ENCODE measurements at regions not wholly inside any gene's neighbourhood (a gene's known extent, or its start where the extent isn't known, plus 50 kb on each side); places are given as distances from the start of the nearest gene placed in this dataset.

DNA sequence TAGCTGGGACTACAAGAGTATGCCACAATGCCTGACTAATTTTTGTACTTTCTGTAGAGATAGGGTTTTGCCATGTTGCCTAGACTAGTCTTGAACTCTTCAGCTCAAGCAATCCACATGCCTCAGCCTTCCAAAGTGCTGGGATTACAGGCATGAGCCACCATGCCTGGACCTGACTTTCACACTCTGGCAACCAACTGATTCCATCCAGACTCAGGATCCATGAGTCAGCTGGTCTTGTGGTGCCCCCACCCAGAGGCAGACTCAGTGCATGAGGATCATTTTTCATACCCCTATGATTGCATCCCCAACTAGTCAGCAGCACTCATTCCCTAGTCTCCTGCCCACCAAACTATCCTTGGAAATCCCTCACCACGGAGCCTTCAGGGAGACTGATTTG is 375.9 kb downstream of the ANXA1 start:
- no peaks in the 10 kb centered on the region for H3K36me3 ChIP-seq
- H3K27me3 ChIP-seq, result no peaks in the 10 kb centered on the region
- H3K9me3 ChIP-seq, result no peaks in the 10 kb centered on the region
- intact Hi-C loops (cut with DNase I), result no loop called here
- WGBS (ENCODE audit: insufficient coverage, low coverage, low lambda C conversion rate, missing lambda C conversion rate), result 75% methylated on average over 1 of the region's 1 CpG
- DNase-seq (no peak), ATAC-seq (no peak)
- no peak overlapping the region for H3K27ac ChIP-seq
- no peaks in the 10 kb centered on the region for H3K4me1 ChIP-seq
- no peak overlapping the region for H3K4me3 ChIP-seq
- no peak for TF ChIP-seq POLR2A (IDR thresholded peaks at IDR 0.05)
- TF ChIP-seq, protein P1, sequence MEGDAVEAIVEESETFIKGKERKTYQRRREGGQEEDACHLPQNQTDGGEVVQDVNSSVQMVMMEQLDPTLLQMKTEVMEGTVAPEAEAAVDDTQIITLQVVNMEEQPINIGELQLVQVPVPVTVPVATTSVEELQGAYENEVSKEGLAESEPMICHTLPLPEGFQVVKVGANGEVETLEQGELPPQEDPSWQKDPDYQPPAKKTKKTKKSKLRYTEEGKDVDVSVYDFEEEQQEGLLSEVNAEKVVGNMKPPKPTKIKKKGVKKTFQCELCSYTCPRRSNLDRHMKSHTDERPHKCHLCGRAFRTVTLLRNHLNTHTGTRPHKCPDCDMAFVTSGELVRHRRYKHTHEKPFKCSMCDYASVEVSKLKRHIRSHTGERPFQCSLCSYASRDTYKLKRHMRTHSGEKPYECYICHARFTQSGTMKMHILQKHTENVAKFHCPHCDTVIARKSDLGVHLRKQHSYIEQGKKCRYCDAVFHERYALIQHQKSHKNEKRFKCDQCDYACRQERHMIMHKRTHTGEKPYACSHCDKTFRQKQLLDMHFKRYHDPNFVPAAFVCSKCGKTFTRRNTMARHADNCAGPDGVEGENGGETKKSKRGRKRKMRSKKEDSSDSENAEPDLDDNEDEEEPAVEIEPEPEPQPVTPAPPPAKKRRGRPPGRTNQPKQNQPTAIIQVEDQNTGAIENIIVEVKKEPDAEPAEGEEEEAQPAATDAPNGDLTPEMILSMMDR (IDR thresholded peaks at IDR 0.05), result no peak

DNA sequence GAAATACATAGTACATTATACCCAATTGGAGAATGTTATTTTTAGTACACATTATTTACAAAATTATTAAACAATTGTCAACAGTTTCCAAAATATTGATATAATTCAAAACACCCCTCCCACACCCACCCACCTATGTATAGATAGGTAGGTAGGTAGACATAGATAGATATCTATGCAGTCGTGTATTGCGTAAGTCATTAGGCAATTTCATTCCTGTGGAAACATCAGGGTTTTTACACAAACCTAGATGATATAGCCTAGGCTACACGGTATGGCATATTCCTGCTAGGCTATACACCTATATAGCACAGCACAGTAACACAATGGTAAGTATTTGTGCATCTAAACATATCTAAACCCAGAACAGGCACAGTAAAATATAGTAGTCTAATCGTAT is 377.3 kb downstream of the ANXA1 start:
- H3K27ac ChIP-seq, result no peak overlapping the region
- no peak for ATAC-seq
- DNase-seq, result no peak
- TF ChIP-seq, protein P1 (IDR thresholded peaks at IDR 0.05), result no peak
- no peaks in the 10 kb centered on the region for H3K4me1 ChIP-seq
- no peaks in the 10 kb centered on the region for H3K27me3 ChIP-seq
- H3K4me3 ChIP-seq, result no peak overlapping the region
- no peaks in the 10 kb centered on the region for H3K9me3 ChIP-seq
- WGBS (ENCODE audit: insufficient coverage, low coverage, low lambda C conversion rate, missing lambda C conversion rate), result 70% methylated on average over 4 of the region's 4 CpGs
- H3K36me3 ChIP-seq, result no peaks in the 10 kb centered on the region
- intact Hi-C loops (cut with DNase I), result no loop called here

DNA sequence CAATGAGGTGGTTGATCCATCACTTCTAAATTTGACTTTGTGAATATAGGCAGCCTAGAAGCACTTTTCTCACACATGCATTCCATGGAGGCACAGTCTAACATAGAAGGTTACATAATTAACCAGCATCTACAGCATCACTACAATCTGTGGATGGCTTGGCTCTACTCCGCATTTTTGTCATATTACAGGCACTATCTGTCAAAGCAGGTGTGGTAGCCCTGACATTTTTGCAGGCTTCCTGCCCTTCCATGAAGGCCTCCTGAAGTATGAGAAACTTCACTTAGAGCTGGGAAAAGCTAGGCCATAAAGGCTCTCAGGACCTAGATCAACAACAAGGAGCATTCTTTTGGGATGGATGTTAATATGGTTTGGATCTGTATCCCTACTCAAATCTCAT is 378.0 kb downstream of the ANXA1 start:
- Histone ChIP-seq H3K27me3 (no peaks in the 10 kb centered on the region), H3K4me1 (no peaks in the 10 kb centered on the region), H3K27ac (no peak overlapping the region), H3K4me3 (no peak overlapping the region), H3K9me3 (no peaks in the 10 kb centered on the region), H3K36me3 (no peaks in the 10 kb centered on the region)
- intact Hi-C loops (cut with DNase I), result no loop called here
- WGBS (ENCODE audit: insufficient coverage, low coverage, low lambda C conversion rate, missing lambda C conversion rate), result no CpG with 5 or more reads among the region's 1 CpG
- DNase-seq (no peak), ATAC-seq (no peak)
- TF ChIP-seq POLR2A (IDR thresholded peaks at IDR 0.05), result no peak
- TF ChIP-seq, protein P1 (IDR thresholded peaks at IDR 0.05), result no peak

DNA sequence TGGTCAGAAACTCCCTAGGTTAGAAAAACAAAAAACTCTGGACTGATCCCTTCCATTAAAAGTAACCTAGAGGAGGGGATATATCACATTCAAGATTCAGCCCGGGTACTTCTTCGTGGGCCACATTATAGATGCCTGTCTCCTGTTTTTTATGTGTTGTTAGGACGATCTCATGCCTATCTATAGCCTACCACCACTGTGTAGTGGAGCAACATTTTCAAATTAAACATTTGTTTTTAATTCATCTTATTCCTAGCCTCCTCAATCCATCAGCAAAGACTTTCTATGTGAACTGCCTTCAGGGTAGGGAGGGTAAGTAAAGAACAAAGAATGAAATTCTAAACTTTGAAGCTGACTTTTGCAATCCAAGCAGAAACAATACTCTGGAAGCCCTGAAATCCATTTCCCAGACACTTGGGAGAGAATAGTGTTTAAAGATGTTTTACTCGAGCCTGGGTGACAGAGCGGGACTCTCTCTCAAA is 379.4 kb downstream of the ANXA1 start:
- WGBS (ENCODE audit: insufficient coverage, low coverage, low lambda C conversion rate, missing lambda C conversion rate), result 80% methylated on average over 5 of the region's 5 CpGs
- H3K27me3 ChIP-seq, result no peaks in the 10 kb centered on the region
- no peak for DNase-seq
- no peak overlapping the region for H3K4me3 ChIP-seq
- TF ChIP-seq, protein P1 (IDR thresholded peaks at IDR 0.05), result no peak
- TF ChIP-seq POLR2A (IDR thresholded peaks at IDR 0.05), result no peak
- intact Hi-C loops (cut with DNase I), result no loop called here
- H3K36me3 ChIP-seq, result no peaks in the 10 kb centered on the region
- H3K4me1 ChIP-seq, result no peaks in the 10 kb centered on the region
- no peak for ATAC-seq
- no peak overlapping the region for H3K27ac ChIP-seq
- H3K9me3 ChIP-seq, result no peaks in the 10 kb centered on the region

DNA sequence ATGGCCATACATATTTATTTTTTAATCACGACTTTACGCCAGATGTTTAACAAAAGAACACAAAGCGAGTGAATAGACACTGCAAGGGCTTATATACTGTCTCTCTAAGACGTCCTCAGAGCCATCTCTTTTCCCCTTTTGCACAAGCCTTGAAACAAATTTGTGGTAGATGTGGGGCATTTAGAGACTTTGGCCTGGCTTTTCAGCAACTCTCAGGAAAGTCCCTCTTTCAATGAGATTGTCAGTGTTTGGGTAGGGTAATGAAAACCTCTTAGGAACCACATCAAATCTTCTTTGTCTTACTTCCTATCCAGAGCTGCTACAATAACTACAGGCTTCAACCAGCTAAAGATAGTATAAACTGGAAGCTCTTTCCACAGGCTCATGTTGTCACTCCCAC is 380.0 kb downstream of the ANXA1 start:
- H3K36me3 ChIP-seq, result no peaks in the 10 kb centered on the region
- no peak overlapping the region for H3K27ac ChIP-seq
- no peak overlapping the region for H3K4me3 ChIP-seq
- TF ChIP-seq, protein P1 (IDR thresholded peaks at IDR 0.05), result no peak
- TF ChIP-seq POLR2A (IDR thresholded peaks at IDR 0.05), result no peak
- no peaks in the 10 kb centered on the region for H3K27me3 ChIP-seq
- WGBS (ENCODE audit: insufficient coverage, low coverage, low lambda C conversion rate, missing lambda C conversion rate), result 51% methylated on average over 4 of the region's 4 CpGs
- no peaks in the 10 kb centered on the region for H3K9me3 ChIP-seq
- no peak for ATAC-seq
- DNase-seq, result no peak
- intact Hi-C loops (cut with DNase I), result no loop called here
- H3K4me1 ChIP-seq, result no peaks in the 10 kb centered on the region
